NT2/D1 (cell line): ENCODE measurements at regions not wholly inside any gene's neighbourhood (a gene's known extent, or its start where the extent isn't known, plus 50 kb on each side); places are given as distances from the start of the nearest gene placed in this dataset.

Experiments
- SUZ12 ChIP-seq: IDR thresholded peaks from 2 replicates; pipeline ENCODE4 v1.6.1; 2011; ENCODE audit not compliant: insufficient read length, insufficient read depth; ENCODE audit errors: extremely low read depth
- YY1 ChIP-seq: IDR thresholded peaks from 2 replicates; pipeline ENCODE4 v1.6.1; 2011; ENCODE audit not compliant: insufficient read length, insufficient read depth
- ZNF274 ChIP-seq: IDR thresholded peaks from 2 replicates; pipeline ENCODE4 v1.6.1; 2011; ENCODE audit warnings: mild to moderate bottlenecking, low read depth, low read length

DNA sequence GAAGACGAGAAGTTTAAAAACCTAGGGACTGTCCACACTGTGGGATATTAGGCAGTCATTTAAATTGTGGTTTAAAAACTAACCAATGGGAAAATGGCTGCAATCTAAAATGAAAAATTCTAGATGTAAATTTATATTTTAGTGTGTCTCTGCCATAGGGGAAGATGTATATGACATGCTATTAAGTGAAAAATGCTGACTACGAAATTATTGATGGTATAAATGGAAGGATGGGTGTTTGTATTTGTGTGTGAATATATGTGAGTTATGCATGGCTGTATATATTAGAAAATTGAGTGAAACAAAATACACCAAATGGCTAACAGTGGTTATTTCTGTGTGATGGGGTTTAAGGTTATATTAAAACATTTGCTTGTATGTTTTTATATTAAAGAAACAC is 260.7 kb downstream of the AJAP1 start:
- TF ChIP-seq YY1 (no peak), SUZ12 (no peak), ZNF274 (no peak)
